ENCODE measurements at regions not wholly inside any gene's neighbourhood (a gene's known extent, or its start where the extent isn't known, plus 50 kb on each side); places are given as distances from the start of the nearest gene placed in this dataset.

DNA sequence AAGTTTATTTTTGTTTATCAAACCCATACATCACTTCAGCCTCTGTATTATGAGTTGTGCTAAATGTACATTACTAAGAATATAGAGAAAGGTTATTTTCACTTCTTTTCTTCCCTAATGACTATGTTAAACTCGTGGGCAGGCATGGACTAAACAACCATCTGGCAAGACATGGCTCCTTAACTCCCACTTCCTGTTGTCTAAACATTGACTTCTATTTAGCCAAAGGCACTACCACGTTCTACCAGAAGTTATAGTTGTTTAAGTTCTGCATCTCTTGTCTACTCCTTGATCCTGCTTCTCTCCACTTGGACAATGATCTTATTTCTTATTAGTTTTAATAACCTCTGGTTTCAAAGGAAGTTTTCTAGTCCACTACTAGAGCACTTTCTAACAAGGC is 136.1 kb downstream of the MACIR start:
- WGBS, 3 donors = 8 to 16% (median 13%) methylated on average over 2 of the region's 2 CpGs
- Histone ChIP-seq H3K4me3 (no peak overlapping the region), H3K36me3 (no peaks in the 10 kb centered on the region), H3K9me3 (no peaks in the 10 kb centered on the region), H3K4me1 (ENCODE audit: insufficient read depth) (no peaks in the 10 kb centered on the region), H3K27ac (no peak overlapping the region), H3K27me3 (no peaks in the 10 kb centered on the region)
- TF ChIP-seq EP300 (IDR thresholded peaks at IDR 0.05) (no peak), POLR2A (IDR thresholded peaks at IDR 0.05) (no peak)
- TF ChIP-seq, protein P1, sequence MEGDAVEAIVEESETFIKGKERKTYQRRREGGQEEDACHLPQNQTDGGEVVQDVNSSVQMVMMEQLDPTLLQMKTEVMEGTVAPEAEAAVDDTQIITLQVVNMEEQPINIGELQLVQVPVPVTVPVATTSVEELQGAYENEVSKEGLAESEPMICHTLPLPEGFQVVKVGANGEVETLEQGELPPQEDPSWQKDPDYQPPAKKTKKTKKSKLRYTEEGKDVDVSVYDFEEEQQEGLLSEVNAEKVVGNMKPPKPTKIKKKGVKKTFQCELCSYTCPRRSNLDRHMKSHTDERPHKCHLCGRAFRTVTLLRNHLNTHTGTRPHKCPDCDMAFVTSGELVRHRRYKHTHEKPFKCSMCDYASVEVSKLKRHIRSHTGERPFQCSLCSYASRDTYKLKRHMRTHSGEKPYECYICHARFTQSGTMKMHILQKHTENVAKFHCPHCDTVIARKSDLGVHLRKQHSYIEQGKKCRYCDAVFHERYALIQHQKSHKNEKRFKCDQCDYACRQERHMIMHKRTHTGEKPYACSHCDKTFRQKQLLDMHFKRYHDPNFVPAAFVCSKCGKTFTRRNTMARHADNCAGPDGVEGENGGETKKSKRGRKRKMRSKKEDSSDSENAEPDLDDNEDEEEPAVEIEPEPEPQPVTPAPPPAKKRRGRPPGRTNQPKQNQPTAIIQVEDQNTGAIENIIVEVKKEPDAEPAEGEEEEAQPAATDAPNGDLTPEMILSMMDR (IDR thresholded peaks at IDR 0.05) = no peak
- no peak for DNase-seq
- intact Hi-C loops (cut with DNase I) = no loop called here

DNA sequence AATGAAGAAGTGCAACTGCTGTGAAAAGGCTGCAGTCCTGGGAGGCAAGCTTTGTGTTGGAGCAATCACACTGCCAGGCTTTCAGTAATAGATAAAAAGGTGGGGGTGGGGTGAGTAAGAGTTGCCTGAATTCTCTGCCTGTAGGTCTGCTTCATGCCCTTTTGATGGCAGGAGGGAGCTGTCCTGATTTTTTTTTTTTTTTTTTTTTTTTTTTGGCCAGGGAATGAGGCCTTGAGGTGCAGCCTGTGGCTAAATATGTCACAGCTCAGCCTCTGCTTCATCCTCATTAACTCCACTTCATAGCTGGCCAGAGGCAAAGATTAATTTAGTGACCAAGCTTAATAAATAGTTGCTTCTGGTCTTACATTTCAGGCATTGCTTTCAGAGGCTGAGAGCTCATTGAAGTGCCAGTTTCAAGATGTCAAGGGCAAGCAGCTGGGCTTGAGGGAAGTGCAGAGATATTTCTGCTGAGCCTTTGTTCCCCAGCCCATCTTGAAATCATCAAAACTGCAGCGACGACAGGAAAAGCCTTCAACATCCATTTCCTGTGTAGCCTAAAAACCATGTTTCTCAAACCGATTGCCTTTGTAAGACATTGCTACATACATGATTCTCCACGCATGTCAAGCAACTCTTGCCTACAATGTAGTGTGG is 134.7 kb downstream of the MACIR start:
- no peak for DNase-seq
- intact Hi-C loops (cut with DNase I) = no loop called here
- H3K27ac ChIP-seq = no peak overlapping the region
- TF ChIP-seq POLR2A (IDR thresholded peaks at IDR 0.05) (no peak), EP300 (IDR thresholded peaks at IDR 0.05) (no peak)
- TF ChIP-seq, protein P1 (IDR thresholded peaks at IDR 0.05) = no peak
- no peak overlapping the region for H3K4me3 ChIP-seq
- no peaks in the 10 kb centered on the region for H3K4me1 ChIP-seq (ENCODE audit: insufficient read depth)
- H3K36me3 ChIP-seq = no peaks in the 10 kb centered on the region
- H3K27me3 ChIP-seq = no peaks in the 10 kb centered on the region
- 26 to 31% (median 28%) methylated on average over 4 of the region's 4 CpGs for WGBS, 3 donors
- no peaks in the 10 kb centered on the region for H3K9me3 ChIP-seq

DNA sequence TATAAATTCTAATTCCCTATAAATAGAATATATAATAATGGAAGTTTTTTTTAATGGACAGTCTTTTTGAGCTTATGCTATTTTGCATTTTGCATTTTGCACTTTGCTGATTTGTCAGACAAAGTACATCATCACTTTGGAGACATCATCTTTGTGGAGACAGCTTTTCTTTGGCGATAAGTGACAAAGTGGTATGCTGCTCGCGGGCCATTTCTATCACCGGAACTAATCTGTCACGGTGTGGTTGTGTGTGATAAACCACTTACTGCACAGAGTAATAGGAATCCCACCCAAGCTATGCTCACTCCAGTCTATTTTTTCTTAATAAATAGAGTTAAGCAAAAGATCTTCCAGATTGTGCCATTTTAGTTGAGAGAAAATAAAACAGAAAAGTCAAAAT is 133.1 kb downstream of the MACIR start:
- Histone ChIP-seq H3K36me3 (no peaks in the 10 kb centered on the region), H3K4me1 (ENCODE audit: insufficient read depth) (no peaks in the 10 kb centered on the region), H3K4me3 (no peak overlapping the region), H3K27me3 (no peaks in the 10 kb centered on the region), H3K9me3 (no peaks in the 10 kb centered on the region), H3K27ac (no peak overlapping the region)
- WGBS, 3 donors = 97 to 99% (median 98%) methylated on average over 5 of the region's 5 CpGs
- TF ChIP-seq POLR2A (IDR thresholded peaks at IDR 0.05) (no peak), EP300 (IDR thresholded peaks at IDR 0.05) (no peak)
- TF ChIP-seq, protein P1 (IDR thresholded peaks at IDR 0.05) = no peak
- intact Hi-C loops (cut with DNase I) = no loop called here
- DNase-seq = no peak

DNA sequence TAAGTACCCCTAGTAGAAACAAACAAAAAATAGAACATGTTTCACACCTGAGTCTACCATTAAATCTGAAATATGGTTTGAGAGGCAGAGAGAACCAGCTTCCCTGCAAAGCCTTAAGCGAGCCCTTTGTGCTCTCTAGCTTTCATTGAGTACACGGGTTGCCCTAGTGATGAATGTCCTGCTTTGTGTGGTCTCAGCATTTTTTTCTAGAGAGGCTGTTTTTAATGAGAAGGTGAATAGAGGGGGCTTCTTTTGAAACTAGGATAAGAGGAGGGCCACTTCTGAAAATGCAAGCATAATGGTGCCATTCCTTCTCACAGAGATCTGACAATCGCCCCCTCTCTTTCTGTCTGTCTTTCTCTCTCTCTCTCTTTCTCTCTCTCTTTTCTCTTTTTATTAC is 131.3 kb downstream of the MACIR start:
- TF ChIP-seq POLR2A (IDR thresholded peaks at IDR 0.05) (no peak), EP300 (IDR thresholded peaks at IDR 0.05) (no peak)
- TF ChIP-seq, protein P1 (IDR thresholded peaks at IDR 0.05) = no peak
- no peak for DNase-seq

More for the DNA sequence above, 131.3 kb downstream of the MACIR start:
- H3K27ac ChIP-seq = no peak overlapping the region
- no peaks in the 10 kb centered on the region for H3K4me1 ChIP-seq (ENCODE audit: insufficient read depth)
- H3K36me3 ChIP-seq = no peaks in the 10 kb centered on the region
- intact Hi-C loops (cut with DNase I) = no loop called here
- 71 to 83% (median 82%) methylated on average over 3 of the region's 3 CpGs for WGBS, 3 donors
- H3K9me3 ChIP-seq = no peaks in the 10 kb centered on the region
- no peaks in the 10 kb centered on the region for H3K27me3 ChIP-seq
- no peak overlapping the region for H3K4me3 ChIP-seq
